ENCODE measurements at regions not wholly inside any gene's neighbourhood (a gene's known extent, or its start where the extent isn't known, plus 50 kb on each side); places are given as distances from the start of the nearest gene placed in this dataset.

GRCh38 chr1:38746402-38746935 is 113.1 kb downstream of the RRAGC start:
- Mint-ChIP-seq H3K36me3 (ENCODE audit: low read depth) (no peaks in the 10 kb centered on the region; the same call in 2 of the 3 replicates), H3K4me1 (peaks cover 16% of the 10 kb centered on the region), H3K27me3 (ENCODE audit: insufficient read depth, low read depth, poor library complexity) (peaks cover 6% of the 10 kb centered on the region), H3K4me3 (no peak overlapping the region), H3K9me3 (no peaks in the 10 kb centered on the region), H3K27ac (no peak overlapping the region)
- H3K27ac ChIP-seq (ENCODE audit: low read depth): no peak overlapping the region
- H4K20me1 ChIP-seq (replicated peaks; ENCODE audit: insufficient read depth): no peaks in the 10 kb centered on the region
- no peak for TF ChIP-seq STAT1 (IDR thresholded peaks at IDR 0.05; ENCODE audit: unreplicated experiment)
- no peak for TF ChIP-seq EZH2 (IDR thresholded peaks at IDR 0.05; ENCODE audit: low read depth, unreplicated experiment)
- TF ChIP-seq ZNF462 (CRISPR knock-in tag; IDR thresholded peaks at IDR 0.05): no peak
- no peak for TF ChIP-seq ZNF114 (CRISPR knock-in tag; IDR thresholded peaks at IDR 0.05)
- no peak for TF ChIP-seq POLR2AphosphoS5 (IDR thresholded peaks at IDR 0.05; ENCODE audit: low read depth)
- TF ChIP-seq JUNB (IDR thresholded peaks at IDR 0.05; ENCODE audit: unreplicated experiment): no peak
- no peak for TF ChIP-seq CREB1 (CRISPR knock-in tag; IDR thresholded peaks at IDR 0.05; ENCODE audit: low read depth)
- TF ChIP-seq CTCF (conservative IDR thresholded peaks at IDR 0.05; ENCODE audit: low read depth in 2 of 2): no peak
- no peak for TF ChIP-seq REST (IDR thresholded peaks at IDR 0.05; ENCODE audit: unreplicated experiment)
- TF ChIP-seq ZNF331 (CRISPR knock-in tag; IDR thresholded peaks at IDR 0.05; ENCODE audit: low read depth): no peak
- no peak for TF ChIP-seq NANOG (IDR thresholded peaks at IDR 0.05; ENCODE audit: borderline replicate concordance)
- TF ChIP-seq EZH2phosphoT487 (IDR thresholded peaks at IDR 0.05; ENCODE audit: unreplicated experiment): no peak
- no peak for TF ChIP-seq ETS1 (IDR thresholded peaks at IDR 0.05)
- peaks cover 15% of the 10 kb centered on the region for H3K9me2 ChIP-seq (ENCODE audit: insufficient read depth)
- DNase-seq (ENCODE audit: low spot score) (no peak), ATAC-seq (no peak)
- no peaks in the 10 kb centered on the region for H3F3A ChIP-seq (replicated peaks; ENCODE audit: low read depth)
- H3K4me3 ChIP-seq: no peak overlapping the region
- no peaks in the 10 kb centered on the region for H3K36me3 ChIP-seq (ENCODE audit: insufficient read depth)
- no peaks in the 10 kb centered on the region for H3K79me2 ChIP-seq (replicated peaks; ENCODE audit: insufficient read depth)
- H3K27me3 ChIP-seq (ENCODE audit: insufficient read depth): no peaks in the 10 kb centered on the region
- peaks cover 6% of the 10 kb centered on the region for H3K4me1 ChIP-seq (ENCODE audit: insufficient read depth)
- 0 out of 2 replicates have a peak overlapping the region, but pooled peaks have one; percentile 15 for H3K4me2 ChIP-seq
- H2AFZ ChIP-seq: peak overlapping the region; percentile 98

Data from GM23338 (cell line).